Stimulated activated CD8-positive, alpha-beta memory T cell treated with anti-CD3 and anti-CD28 coated beads, Interleukin-2, amount 100 ng/mL, for 1 hour (primary cell): ENCODE measurements at regions not wholly inside any gene's neighbourhood (a gene's known extent, or its start where the extent isn't known, plus 50 kb on each side); places are given as distances from the start of the nearest gene placed in this dataset.

ENCODE experiments used
- DNase-seq, 2 donors: peaks; one replicate each; pipeline ENCODE4 v3.0.0-alpha.2; 2020; ENCODE audit warnings: low read depth in 2 of 2

- no peak for DNase-seq
These were observed 55.5 kb downstream of the DRD1 start for GRCh38 chr5:175388531-175388930.

GRCh38 chr5:175387144-175387543 lies 56.8 kb downstream of the DRD1 start:
- no peak for DNase-seq

- DNase-seq = no peak
These were observed 57.5 kb downstream of the DRD1 start for GRCh38 chr5:175386526-175386925.

GRCh38 chr5:175385691-175386362 lies 58.2 kb downstream of the DRD1 start:
- no peak for DNase-seq

- DNase-seq = no peak
These were observed 59.0 kb downstream of the DRD1 start for GRCh38 chr5:175384724-175385552.

GRCh38 chr5:175383350-175383749 lies 60.6 kb downstream of the DRD1 start:
- DNase-seq = no peak

GRCh38 chr5:175382171-175382570 lies 61.8 kb downstream of the DRD1 start:
- no peak for DNase-seq

- no peak for DNase-seq
These were observed 62.9 kb downstream of the DRD1 start for GRCh38 chr5:175381130-175381529.

- no peak for DNase-seq
These were observed 63.3 kb downstream of the DRD1 start for GRCh38 chr5:175380701-175381100.

GRCh38 chr5:175379867-175380266 lies 64.1 kb downstream of the DRD1 start:
- no peak for DNase-seq

GRCh38 chr5:175378444-175379028 lies 65.4 kb downstream of the DRD1 start:
- no peak for DNase-seq

GRCh38 chr5:175377816-175378215 lies 66.2 kb downstream of the DRD1 start:
- no peak for DNase-seq

- DNase-seq = no peak
These were observed 69.7 kb downstream of the DRD1 start for GRCh38 chr5:175374166-175374875.

- no peak for DNase-seq
These were observed 78.1 kb downstream of the DRD1 start for GRCh38 chr5:175365866-175366265.

GRCh38 chr5:175363300-175363699 lies 80.7 kb downstream of the DRD1 start:
- no peak for DNase-seq

GRCh38 chr5:175357995-175358394 lies 86.0 kb downstream of the DRD1 start:
- DNase-seq = no peak

GRCh38 chr5:175356428-175356827 lies 87.6 kb downstream of the DRD1 start:
- DNase-seq = no peak

- DNase-seq = no peak
These were observed 89.0 kb downstream of the DRD1 start for GRCh38 chr5:175354964-175355363.

- no peak for DNase-seq
These were observed 90.1 kb downstream of the DRD1 start for GRCh38 chr5:175353926-175354325.

GRCh38 chr5:175351897-175352590 lies 91.9 kb downstream of the DRD1 start:
- no peak for DNase-seq

GRCh38 chr5:175351126-175351525 lies 92.9 kb downstream of the DRD1 start:
- DNase-seq = no peak

- DNase-seq = no peak
These were observed 96.1 kb downstream of the DRD1 start for GRCh38 chr5:175347931-175348330.
